Spleen (tissue), 7 donors: ENCODE measurements at regions not wholly inside any gene's neighbourhood (a gene's known extent, or its start where the extent isn't known, plus 50 kb on each side); places are given as distances from the start of the nearest gene placed in this dataset.

Source experiments
- CTCF ChIP-seq, 11 experiments: fragments of 200-600 bp in 7 of 11; fragments of 450-650 bp in 4 of 11; sonication (generic) in 4 of 11; IDR thresholded peaks in 8 of 11; conservative IDR thresholded peaks in 3 of 11; 1 replicate in 7 of 11; 2 replicates in 4 of 11; pipeline versions ENCODE4 v1.4.0 to v1.8.0; 2016 to 2021; ENCODE audit warnings: antibody characterized with exemption in 11 of 11, inconsistent platforms in 4 of 11, mild to moderate bottlenecking in 1 of 11
- POLR2A ChIP-seq, 3 donors: fragments of 450-650 bp; IDR thresholded peaks; one replicate each; pipeline ENCODE4 v1.5.1; 2017; ENCODE audit warnings: antibody characterized with exemption in 3 of 3, mild to moderate bottlenecking in 1 of 3
- POLR2AphosphoS5 ChIP-seq, 3 donors: sonication (generic); formaldehyde crosslinking; IDR thresholded peaks; one replicate each; pipeline ENCODE4 v1.5.1; 2017; ENCODE audit warnings: antibody characterized with exemption in 3 of 3
- donor health status: DM: no; HTN: no; CAD: no; lungs with moderate emphysema.
- donor health status: DM: no; HTN: no; CAD: no.
- donor health status: DM: no; HTN: no; CAD: no.

DNA sequence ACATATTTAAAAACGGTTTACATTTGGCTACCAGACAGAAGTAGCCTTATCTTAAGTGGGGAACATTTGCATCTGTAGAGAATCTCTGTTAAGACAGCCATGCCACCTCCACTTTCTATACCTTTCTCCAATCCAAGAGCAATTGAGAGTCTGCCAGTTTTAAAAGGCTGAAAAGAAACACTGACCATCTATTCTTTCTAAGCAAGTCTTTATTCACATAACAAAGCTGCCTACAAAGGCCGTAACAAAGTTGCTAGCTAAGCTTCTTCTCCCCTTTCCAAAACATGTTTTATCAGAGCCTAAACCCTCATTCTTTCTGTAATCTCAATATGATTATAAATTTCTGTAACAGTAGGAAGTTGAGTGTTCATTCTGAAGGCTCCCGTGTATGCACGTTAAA, 1078.3 kb downstream of the NCAM2 start:
- TF ChIP-seq CTCF (IDR thresholded peaks at IDR 0.05 in 8 of 11, conservative IDR thresholded peaks at IDR 0.05 in 3 of 11) (no peak), POLR2A (IDR thresholded peaks at IDR 0.05) (no peak), POLR2AphosphoS5 (IDR thresholded peaks at IDR 0.05) (no peak)
